H4 (cell line): ENCODE measurements at regions not wholly inside any gene's neighbourhood (a gene's known extent, or its start where the extent isn't known, plus 50 kb on each side); places are given as distances from the start of the nearest gene placed in this dataset.

Source experiments
- DNase-seq: peaks from one replicate; pipeline ENCODE4 v3.0.0-alpha.2; 2015; ENCODE audit warnings: low spot score

DNA sequence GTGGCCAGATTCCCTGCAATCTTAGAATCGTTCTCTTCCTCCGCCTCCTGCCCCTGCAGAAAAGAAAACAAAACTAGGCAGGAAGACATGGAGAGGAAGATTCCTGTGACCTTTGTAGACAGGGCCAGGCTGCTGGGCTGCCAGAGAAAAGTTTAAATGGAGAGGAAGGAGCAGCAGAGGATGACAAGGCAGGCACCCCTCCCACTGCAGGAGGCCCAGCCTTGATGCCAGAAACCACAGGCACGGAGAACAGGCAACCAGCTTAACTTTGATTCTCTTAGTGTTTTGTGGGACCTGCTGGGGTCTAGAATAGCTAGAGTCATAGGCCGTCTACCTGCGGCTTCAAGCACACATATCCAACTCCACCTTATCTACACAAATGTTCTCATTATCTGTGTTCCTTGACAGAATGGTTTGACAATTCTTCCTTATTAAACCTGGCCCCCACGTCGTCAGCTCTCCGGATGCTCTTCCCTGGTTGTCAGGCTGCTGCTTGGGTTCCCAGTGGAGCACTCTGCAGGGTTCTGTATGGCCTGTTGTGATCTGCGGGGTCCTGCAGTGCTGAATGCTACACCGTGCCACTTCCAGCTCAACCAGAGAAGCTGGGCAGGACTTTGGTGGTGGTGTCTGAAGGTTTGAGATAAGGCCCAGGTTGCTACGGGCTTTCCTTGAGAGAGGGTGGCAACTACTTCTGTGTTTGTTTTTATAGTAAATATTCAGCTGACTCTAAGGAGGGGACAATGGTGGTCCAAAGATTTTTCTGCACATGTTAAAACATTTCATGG, 609.5 kb downstream of the AACS start:
- DNase-seq = no peak

GRCh38 chr12:125676366-125676765, 611.1 kb downstream of the AACS start:
- DNase-seq = no peak

GRCh38 chr12:125677829-125678228, 612.6 kb downstream of the AACS start:
- DNase-seq = no peak

GRCh38 chr12:125678589-125678993, 613.4 kb downstream of the AACS start:
- no peak for DNase-seq

DNA sequence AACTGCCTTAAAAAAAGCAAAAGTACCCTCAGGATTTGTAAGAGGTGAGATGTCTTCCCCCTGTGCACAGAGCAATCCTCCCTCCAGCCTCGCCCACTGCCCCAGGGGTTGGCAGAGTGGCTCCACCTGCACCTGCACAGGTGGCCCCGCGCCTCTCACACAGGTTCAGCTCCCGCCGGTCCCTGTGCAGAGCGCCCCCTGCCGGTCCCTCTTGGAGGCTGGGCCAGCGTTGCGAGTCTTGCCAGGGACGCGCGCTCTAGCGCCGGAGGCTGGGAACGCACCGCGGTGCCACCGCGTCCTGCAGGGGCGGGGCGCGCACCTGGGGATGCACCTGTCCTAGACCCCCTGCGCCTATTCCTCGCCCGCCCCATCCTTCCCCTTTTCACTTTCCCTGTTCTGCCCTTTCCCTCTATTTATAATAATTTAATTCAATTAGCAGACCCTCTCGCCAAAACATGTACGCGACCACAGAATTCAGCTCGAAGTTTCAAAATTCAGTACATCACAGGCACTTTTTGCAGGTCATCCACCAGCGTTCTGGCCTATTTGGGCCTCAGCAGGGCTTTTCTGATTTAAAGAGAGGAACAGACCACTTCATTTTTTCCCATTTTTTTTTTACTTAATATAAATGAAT, 618.6 kb downstream of the AACS start:
- no peak for DNase-seq

GRCh38 chr12:125684968-125685790, 619.9 kb downstream of the AACS start:
- DNase-seq = no peak

DNA sequence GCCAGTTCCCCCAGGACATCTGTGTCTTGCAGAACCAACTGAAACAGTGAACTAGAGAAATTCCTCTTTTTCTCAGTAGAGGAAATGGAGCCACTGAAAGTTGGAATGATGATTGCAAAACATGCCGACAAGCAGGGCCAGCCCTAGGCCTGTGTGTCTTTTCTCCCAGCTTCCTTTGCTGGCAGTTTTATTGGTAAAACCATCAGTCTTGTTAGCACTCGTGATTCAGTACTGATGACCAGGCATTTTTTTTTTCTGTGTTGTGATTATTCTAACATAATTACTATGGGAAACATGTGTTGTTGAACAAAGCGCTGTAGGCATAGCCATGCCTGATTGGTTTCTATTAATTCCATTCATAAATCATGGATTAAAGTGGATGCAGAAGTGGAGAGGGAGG, 620.7 kb downstream of the AACS start:
- DNase-seq = no peak

GRCh38 chr12:125687403-125687802, 622.2 kb downstream of the AACS start:
- no peak for DNase-seq

DNA sequence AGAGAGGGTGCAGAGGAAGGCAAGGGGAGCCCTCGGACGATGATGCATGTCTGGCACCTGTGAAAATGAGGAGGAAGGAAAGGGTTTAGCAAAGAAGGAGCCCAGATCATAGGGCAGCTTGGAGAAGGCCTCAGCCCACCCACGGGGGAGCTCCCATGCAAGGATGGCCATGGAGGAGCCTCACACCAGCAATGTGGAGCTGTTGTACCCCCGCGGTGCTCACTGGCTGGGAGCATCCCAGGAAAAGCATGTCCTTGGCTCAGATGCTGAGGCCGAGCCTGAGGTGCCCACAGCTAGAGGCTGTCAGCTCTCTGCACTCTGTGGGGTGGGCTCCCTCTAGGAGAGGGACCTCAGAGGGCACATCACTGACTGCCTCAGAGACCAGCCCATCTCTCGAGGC, 622.6 kb downstream of the AACS start:
- no peak for DNase-seq

GRCh38 chr12:125688223-125688622, 623.0 kb downstream of the AACS start:
- DNase-seq = no peak

GRCh38 chr12:125688881-125689280, 623.6 kb downstream of the AACS start:
- DNase-seq = no peak

DNA sequence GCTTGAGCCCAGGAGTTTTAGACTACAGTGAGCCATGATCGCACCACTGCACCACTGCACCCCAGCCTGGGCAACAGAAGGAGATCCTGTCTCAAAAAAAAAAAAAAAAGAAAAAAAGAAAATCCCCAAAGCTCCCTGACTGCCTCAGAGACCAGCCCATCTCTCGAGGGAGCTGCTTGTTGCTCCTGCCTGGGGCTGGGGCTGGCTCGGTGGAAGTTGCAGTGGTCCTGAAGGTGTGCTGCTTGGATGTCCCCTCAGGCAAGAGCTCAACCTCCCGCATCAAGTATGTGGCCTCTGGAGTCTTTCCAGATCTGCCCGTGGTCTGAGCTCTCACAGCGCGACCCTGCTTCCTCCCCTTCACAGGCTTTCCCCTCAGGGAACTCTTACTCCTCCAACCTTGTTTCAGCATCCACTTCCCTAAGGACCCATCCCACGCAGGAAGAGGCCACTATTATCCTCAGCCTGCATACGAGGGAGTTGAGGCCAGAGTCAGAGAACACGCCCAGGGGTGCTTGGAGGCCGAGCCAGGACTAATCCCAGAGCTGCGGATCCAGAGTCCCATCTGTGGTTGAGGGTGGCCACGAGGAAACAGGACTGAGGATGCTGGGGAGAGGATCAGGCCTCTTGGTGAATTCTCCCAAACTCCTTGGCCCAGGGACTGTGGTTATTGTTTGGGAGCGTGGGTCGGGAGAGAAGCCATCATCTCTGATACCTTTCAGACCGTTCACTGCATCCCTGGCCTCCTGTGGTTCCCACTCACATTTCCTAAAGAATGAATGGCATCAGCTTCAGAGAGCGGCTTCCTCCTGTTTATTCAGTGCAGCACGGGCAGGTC, 624.6 kb downstream of the AACS start:
- DNase-seq = no peak

- no peak for DNase-seq
These were observed 625.6 kb downstream of the AACS start for GRCh38 chr12:125690841-125691240.

DNA sequence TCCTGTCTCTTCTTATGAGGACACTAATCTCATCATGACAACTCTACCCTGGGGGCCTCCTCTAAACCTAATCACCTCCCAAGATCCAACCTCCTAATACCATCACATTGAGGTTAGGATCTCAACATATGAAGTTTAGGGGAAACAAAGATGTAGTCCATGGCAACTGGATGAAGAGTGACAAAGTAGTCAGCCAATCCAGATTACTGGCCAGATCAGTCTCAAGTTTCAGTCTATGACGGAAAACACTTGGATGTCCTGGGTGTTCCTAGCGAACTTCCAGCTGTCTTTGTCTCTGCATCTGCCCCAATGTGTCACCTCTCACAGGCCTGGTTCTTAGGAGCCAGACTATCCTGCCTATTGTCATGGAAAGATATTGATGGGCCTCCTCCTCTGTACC, 630.8 kb downstream of the AACS start:
- DNase-seq = no peak

DNA sequence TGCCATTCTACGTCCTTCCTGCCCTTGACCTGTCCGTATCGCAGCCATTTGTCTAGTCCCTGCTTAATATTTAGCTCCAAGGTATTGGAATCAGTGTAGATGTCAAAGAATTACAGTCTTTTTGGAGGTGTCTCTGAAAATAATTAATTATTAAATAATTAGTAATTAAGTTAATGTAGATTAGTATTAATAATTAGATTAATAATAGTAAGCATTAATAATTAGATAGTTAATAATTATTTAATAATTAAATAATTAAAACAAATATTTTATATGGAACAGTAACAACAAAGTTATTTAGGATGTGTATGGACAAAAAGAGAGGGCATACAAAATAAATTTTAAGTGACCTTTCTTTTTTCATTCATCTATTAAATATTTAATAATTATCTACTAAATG, 639.6 kb downstream of the AACS start:
- no peak for DNase-seq

DNA sequence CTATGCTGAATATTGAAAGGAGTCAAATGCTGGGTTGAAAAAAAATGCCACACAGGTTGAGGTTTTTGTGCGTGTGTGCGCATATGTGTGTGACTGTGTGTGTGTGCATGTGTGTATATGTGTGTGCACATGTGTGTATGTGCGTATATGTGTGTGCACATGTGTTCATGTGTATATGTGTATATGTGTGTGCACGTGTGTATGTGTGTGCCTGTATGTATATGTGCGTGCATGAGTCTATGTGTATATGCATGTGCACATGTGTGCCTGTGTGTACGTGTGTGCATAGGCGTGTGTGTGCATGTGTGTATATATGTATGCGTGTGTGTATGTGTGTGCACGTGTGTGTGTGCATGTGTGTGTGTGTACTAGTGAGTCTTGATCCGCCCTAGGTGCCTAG, 655.7 kb downstream of the AACS start:
- DNase-seq = no peak

DNA sequence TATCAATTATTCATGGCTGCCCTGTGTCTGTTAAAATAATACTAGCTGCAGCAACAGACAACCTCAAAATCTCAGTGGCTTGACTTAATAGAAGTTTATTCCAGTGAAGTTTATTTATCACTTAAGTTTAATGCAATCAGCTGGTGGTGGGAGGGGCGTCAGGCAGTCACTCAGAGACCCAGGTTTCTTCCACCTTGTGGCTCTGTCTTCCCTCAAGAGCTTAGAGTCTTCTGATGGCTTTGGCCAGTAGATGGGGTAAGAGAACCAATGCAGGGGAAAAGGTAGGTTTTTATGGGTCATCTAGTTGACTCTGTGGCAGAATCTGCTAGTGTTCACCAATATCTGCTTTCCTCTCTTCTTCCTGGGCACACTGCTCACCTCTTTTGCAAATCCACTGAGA, 668.9 kb downstream of the AACS start:
- peak; percentile 17 for DNase-seq

GRCh38 chr12:125738211-125738610, 673.0 kb downstream of the AACS start:
- no peak for DNase-seq

GRCh38 chr12:125742413-125742812, 677.2 kb downstream of the AACS start:
- DNase-seq = no peak

GRCh38 chr12:125744201-125744600, 679.0 kb downstream of the AACS start:
- no peak for DNase-seq

DNA sequence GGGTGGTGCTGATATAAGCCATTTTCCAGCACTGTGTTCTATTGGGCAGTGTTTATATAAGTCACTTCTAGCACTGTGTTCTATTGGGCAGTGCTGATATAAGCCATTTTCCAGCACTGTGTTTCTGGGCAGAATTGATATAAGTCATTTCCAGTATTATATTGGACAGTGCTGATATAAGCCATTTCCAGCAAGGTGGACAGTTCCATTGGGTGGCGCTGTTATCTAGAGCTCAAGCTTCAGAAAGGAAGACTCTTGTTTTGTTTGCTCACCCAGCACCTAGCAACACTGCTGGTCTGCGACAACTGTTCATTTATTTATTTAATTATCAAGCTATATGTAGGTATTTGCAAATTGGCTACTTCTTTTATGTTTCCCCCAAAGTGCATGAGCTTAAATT, 690.3 kb downstream of the AACS start:
- DNase-seq = no peak

DNA sequence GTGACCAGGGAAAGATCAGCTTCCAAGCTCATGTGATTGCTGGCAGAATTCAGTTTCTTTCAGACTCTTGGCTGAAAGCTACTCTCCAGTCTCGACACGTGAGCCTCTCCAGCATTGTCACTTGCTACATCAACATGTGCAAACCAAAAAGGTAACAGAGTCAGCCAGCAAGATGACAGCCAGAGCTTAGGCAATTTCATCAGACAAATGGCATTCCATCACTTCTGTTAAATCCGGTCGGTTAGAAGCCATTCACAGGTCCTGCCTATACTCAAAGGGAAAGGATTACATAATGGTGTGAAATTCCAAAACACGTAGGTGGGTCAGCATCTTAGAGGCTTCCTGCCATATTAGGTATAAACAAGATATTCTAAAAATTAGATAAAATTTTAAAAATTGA, 700.9 kb downstream of the AACS start:
- no peak for DNase-seq
